ENCODE measurements at regions not wholly inside any gene's neighbourhood (a gene's known extent, or its start where the extent isn't known, plus 50 kb on each side); places are given as distances from the start of the nearest gene placed in this dataset.

DNA sequence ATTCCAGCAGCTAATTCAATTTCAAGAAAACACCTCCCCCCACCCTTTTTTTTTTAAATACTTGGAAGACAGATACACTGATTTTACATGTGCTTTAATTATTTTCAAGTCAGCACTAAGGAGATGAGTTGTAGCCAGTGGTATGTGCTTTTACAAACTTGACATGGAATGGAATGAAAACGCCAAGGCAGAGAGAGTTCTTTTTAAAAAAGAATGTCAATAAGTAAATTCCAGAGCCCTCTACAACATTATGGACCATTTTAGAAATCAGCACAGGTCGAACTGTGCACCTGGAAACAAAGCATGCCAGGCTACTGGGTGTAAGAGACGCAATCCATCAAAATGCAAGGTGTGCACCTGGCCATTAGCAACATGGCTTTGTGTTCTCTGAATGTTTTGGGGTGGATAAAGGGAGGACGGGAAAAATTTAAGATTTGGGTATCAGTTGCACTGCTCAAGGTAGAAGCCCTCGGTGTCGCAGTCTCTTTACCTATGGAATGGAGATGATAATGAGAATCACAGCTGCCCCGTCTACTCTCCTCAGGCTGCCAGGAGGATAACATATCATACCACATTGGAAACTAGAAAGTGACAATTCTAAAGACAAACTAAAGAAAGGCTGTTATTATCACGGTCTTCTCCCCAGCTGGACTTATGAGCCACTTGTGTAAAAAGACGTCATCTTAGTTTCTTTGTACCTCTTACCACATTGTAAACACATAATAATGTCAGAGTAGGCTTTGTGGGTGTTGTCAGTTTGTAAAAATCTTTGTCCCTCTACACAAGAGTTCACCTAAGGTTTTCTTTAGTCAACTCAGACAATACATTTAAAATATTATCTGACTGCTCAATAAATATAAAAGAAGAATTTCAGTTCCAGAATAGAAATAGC is 107.4 kb upstream of the PRICKLE2 start:
- H4K20me1 ChIP-seq (ENCODE audit: control insufficient read depth, extremely low read depth, insufficient read depth, low read length) = no peaks in the 10 kb centered on the region
- no peak overlapping the region for H3K4me2 ChIP-seq (ENCODE audit: extremely low read depth, insufficient read depth, low read length)
- H3K79me2 ChIP-seq (ENCODE audit: control insufficient read depth, insufficient read depth, low read length) = no peaks in the 10 kb centered on the region
- peaks cover 3% of the 10 kb centered on the region for H3K4me1 ChIP-seq (ENCODE audit: control insufficient read depth, extremely low read depth, insufficient read depth, low read length)
- no peak for TF ChIP-seq EZH2 (IDR thresholded peaks at IDR 0.05; ENCODE audit: low read length, missing control alignments)
- TF ChIP-seq, protein P1, sequence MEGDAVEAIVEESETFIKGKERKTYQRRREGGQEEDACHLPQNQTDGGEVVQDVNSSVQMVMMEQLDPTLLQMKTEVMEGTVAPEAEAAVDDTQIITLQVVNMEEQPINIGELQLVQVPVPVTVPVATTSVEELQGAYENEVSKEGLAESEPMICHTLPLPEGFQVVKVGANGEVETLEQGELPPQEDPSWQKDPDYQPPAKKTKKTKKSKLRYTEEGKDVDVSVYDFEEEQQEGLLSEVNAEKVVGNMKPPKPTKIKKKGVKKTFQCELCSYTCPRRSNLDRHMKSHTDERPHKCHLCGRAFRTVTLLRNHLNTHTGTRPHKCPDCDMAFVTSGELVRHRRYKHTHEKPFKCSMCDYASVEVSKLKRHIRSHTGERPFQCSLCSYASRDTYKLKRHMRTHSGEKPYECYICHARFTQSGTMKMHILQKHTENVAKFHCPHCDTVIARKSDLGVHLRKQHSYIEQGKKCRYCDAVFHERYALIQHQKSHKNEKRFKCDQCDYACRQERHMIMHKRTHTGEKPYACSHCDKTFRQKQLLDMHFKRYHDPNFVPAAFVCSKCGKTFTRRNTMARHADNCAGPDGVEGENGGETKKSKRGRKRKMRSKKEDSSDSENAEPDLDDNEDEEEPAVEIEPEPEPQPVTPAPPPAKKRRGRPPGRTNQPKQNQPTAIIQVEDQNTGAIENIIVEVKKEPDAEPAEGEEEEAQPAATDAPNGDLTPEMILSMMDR (conservative IDR thresholded peaks at IDR 0.05 in 1 of 2, IDR thresholded peaks at IDR 0.05 in 1 of 2; ENCODE audit: low read depth in 1 of 2, low read length in 2 of 2) = no peak
- no peaks in the 10 kb centered on the region for H3K36me3 ChIP-seq (ENCODE audit: control insufficient read depth, insufficient read depth, low read length)
- H3K27me3 ChIP-seq (ENCODE audit: control insufficient read depth, insufficient read depth, low read length) = no peaks in the 10 kb centered on the region
- H3K9me3 ChIP-seq (ENCODE audit: control insufficient read depth, insufficient read depth, low read depth, low read length) = no peaks in the 10 kb centered on the region
- no peak overlapping the region for H3K4me3 ChIP-seq (replicated peaks in 1 of 4; ENCODE audit: control extremely low read depth in 1 of 4, insufficient read depth in 1 of 4, low read depth in 3 of 4, low read length in 4 of 4)
- H3K9ac ChIP-seq (ENCODE audit: insufficient read depth, low read length) = no peak overlapping the region
- H2AFZ ChIP-seq (ENCODE audit: low read length) = no peak overlapping the region
- peak in 1 of 2 donors; percentile 76 for DNase-seq (ENCODE audit: low read depth in 2 of 2)
- H3K27ac ChIP-seq (ENCODE audit: insufficient read depth, low read length) = no peak overlapping the region

DNA sequence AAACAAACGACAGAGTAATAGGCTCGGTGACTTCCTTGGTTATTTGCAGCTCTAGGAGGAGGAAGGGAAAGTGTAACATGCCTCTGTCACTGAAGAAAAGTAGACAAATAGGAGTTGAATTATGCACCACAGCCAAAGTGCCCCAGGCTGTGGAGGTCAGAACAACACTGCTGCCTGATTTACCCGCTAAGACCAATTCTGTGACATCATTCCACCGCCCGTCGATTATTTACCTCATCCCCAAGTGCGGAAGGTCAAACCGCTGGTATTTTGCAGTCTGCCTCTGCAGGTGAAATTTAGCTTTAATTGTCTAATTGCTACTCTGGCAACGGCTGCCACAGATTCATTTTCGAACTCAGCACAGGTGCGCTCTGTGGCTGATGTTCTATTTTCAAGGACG is 106.3 kb upstream of the PRICKLE2 start:
- H3K4me1 ChIP-seq (ENCODE audit: control insufficient read depth, extremely low read depth, insufficient read depth, low read length) = peaks cover 9% of the 10 kb centered on the region
- no peak overlapping the region for H3K27ac ChIP-seq (ENCODE audit: insufficient read depth, low read length)
- H3K36me3 ChIP-seq (ENCODE audit: control insufficient read depth, insufficient read depth, low read length) = no peaks in the 10 kb centered on the region
- TF ChIP-seq, protein P1 (conservative IDR thresholded peaks at IDR 0.05 in 1 of 2, IDR thresholded peaks at IDR 0.05 in 1 of 2; ENCODE audit: low read depth in 1 of 2, low read length in 2 of 2) = no peak
- no peak for TF ChIP-seq EZH2 (IDR thresholded peaks at IDR 0.05; ENCODE audit: low read length, missing control alignments)
- H3K9ac ChIP-seq (ENCODE audit: insufficient read depth, low read length) = no peak overlapping the region
- H3K27me3 ChIP-seq (ENCODE audit: control insufficient read depth, insufficient read depth, low read length) = no peaks in the 10 kb centered on the region
- H3K79me2 ChIP-seq (ENCODE audit: control insufficient read depth, insufficient read depth, low read length) = no peaks in the 10 kb centered on the region
- H2AFZ ChIP-seq (ENCODE audit: low read length) = no peak overlapping the region
- no peak for DNase-seq (ENCODE audit: low read depth in 2 of 2)
- H3K4me3 ChIP-seq (replicated peaks in 1 of 4; ENCODE audit: control extremely low read depth in 1 of 4, insufficient read depth in 1 of 4, low read depth in 3 of 4, low read length in 4 of 4) = no peak overlapping the region
- H3K4me2 ChIP-seq (ENCODE audit: extremely low read depth, insufficient read depth, low read length) = no peak overlapping the region
- no peaks in the 10 kb centered on the region for H3K9me3 ChIP-seq (ENCODE audit: control insufficient read depth, insufficient read depth, low read depth, low read length)
- H4K20me1 ChIP-seq (ENCODE audit: control insufficient read depth, extremely low read depth, insufficient read depth, low read length) = no peaks in the 10 kb centered on the region

DNA sequence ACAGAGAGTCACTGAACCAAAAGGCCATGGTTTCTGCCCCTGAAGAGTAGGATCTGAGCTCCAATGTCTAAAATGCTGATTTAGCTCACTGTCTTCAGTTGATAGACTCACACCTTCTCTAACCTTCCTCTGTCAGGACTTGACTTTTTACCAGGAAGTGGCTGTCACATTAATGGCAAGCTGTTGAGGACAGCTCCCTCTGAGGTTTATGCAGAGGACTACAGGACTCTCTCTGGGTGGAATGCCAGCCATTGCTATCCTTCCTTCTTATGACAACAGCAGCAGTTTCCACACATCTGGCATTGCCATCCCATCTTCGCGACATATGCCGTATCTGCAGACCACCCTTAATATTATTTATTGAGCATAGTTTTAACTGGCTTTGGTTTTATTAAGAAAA is 103.8 kb upstream of the PRICKLE2 start:
- no peaks in the 10 kb centered on the region for H3K79me2 ChIP-seq (ENCODE audit: control insufficient read depth, insufficient read depth, low read length)
- H2AFZ ChIP-seq (ENCODE audit: low read length) = no peak overlapping the region
- no peaks in the 10 kb centered on the region for H3K9me3 ChIP-seq (ENCODE audit: control insufficient read depth, insufficient read depth, low read depth, low read length)
- no peak overlapping the region for H3K4me2 ChIP-seq (ENCODE audit: extremely low read depth, insufficient read depth, low read length)
- no peak overlapping the region for H3K9ac ChIP-seq (ENCODE audit: insufficient read depth, low read length)
- H3K4me3 ChIP-seq (replicated peaks in 1 of 4; ENCODE audit: control extremely low read depth in 1 of 4, insufficient read depth in 1 of 4, low read depth in 3 of 4, low read length in 4 of 4) = no peak overlapping the region
- no peaks in the 10 kb centered on the region for H3K27me3 ChIP-seq (ENCODE audit: control insufficient read depth, insufficient read depth, low read length)
- TF ChIP-seq, protein P1 (conservative IDR thresholded peaks at IDR 0.05 in 1 of 2, IDR thresholded peaks at IDR 0.05 in 1 of 2; ENCODE audit: low read depth in 1 of 2, low read length in 2 of 2) = no peak
- H4K20me1 ChIP-seq (ENCODE audit: control insufficient read depth, extremely low read depth, insufficient read depth, low read length) = no peaks in the 10 kb centered on the region
- peaks cover 9% of the 10 kb centered on the region for H3K4me1 ChIP-seq (ENCODE audit: control insufficient read depth, extremely low read depth, insufficient read depth, low read length)
- no peak for DNase-seq (ENCODE audit: low read depth in 2 of 2)
- no peak overlapping the region for H3K27ac ChIP-seq (ENCODE audit: insufficient read depth, low read length)
- H3K36me3 ChIP-seq (ENCODE audit: control insufficient read depth, insufficient read depth, low read length) = no peaks in the 10 kb centered on the region
